ENCODE measurements at regions not wholly inside any gene's neighbourhood (a gene's known extent, or its start where the extent isn't known, plus 50 kb on each side); places are given as distances from the start of the nearest gene placed in this dataset.
"Not testable (repeated sequence)": the region's sequence is repeated elsewhere in the genome, so short reads cannot be mapped to it uniquely, and the experiment has no call there.

DNA sequence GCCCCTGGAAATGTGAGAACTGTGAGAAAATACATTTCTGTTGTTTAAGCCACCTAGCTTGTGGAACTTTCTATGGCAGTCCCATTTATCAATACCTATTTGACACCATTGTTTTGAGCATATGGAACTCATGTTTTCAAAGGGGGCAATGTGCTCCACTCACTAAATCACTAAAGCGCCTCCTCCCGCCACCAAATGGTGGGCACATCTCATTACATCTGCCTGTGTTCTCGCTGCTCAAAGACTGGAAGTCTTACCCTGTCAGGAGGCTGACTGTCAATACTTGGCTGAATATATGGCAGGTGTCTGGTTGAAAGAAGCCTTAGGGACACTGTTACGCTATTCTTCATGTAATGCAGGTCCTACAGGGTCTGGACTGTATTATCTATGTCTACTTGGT is 767.7 kb downstream of the TSN start:
- DNase-seq, result no peak

DNA sequence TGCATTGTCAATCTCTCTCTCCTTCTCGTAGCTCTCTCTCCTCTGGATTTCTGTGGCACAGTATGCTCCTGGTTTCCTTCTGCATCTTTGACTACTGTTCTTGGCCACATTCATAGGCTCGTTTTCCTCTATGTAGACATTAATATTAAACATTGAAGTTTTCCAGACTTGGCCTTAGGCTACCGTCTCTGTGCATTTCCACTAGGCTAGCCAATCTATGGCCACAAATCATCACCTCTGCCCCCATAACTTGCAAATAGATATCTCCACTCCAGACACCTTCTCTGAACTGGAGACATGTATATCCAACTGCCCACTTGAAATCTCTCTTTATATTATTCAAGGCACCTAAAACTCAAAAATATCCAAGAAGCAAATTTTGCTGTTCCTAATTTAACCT is 768.5 kb downstream of the TSN start:
- no peak for DNase-seq

DNA sequence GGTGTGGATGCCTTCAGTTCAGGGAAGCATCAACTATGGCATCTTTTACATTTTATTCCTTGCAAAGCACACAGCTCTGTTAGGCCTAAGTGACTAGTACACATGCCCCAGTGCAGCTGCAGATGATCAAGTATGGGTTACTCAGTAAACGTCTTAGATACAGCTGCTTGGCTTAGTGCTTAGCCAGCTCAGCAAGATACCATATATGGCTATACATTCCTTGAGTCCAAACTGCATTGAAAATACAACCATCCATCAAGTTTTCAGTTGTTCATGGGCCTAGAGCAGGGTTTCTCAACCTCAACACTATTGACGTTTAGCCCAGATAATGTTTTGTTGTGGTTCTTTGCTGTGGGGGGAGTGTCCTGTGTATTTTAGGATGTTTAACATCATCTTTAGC is 769.9 kb downstream of the TSN start:
- no peak for DNase-seq

DNA sequence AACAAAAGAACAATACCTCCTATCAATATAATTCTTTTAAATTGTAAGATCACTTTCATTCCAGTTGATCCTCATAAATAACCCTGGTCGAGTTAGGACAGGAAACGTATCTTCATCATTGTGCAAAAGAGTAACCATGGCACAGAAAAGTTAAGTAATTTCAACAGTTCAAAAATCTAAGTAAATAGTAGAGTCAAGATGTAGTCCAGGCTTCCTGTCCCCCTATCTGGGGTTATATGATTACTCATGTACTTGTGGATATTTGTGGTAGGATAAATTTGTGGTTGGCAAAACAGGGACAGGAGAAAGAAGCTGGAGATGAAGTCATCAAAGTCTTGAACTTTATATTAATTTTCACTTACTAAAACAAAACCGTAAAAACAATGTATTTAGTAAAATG is 772.6 kb downstream of the TSN start:
- no peak for DNase-seq

DNA sequence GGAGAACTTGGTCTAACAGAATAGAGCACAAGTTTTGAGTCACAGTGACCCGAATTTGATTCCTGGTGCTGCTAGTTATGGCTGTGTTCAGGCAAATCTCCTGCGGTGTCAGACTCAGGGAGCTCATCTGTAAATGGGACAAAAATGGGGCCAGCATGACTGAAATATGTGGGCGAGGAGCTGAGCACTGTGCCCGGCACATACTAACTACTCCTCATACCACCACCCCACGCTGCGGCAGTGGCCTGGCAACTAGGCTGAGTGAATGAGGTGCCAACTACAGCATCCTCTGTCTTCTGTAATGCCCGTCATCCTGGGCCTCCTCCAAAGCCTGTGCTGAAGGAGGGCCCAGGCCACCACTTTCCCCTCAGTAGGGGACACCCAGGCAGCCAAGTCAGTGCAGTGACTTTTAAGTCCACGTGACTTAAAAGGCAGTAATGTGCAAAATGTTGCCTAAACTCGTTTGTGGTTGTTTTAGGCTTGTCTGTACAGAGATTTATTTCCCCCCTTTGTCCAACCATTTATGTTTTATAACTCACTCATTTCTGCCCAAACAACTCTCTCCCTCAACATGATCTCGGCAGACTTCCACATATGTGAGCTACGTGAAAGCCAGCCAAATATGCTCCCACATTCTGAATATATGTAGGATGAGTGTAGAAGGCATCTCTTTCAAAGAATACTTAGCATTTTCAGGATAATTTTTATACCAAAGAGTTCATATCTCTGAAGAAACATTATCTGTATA is 773.7 kb downstream of the TSN start:
- DNase-seq, result no peak

DNA sequence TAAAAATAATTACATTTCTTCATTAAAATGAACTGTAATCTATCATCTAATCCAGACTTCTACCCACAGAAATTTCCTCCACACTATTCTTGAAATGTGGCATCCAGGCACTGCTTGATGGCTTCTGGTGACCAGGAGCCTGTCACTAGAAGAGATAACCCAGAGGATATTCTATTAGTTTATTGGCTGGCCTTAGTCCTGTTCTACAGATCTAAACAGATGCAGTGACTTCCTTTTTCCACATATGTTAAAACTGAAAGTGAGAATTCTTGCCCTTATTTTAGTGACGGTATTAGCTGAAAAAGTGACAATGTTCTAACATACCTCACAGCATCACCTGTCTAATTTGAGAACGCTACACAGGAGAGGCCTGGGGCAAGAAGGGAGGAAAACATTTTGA is 775.4 kb downstream of the TSN start:
- no peak for DNase-seq

DNA sequence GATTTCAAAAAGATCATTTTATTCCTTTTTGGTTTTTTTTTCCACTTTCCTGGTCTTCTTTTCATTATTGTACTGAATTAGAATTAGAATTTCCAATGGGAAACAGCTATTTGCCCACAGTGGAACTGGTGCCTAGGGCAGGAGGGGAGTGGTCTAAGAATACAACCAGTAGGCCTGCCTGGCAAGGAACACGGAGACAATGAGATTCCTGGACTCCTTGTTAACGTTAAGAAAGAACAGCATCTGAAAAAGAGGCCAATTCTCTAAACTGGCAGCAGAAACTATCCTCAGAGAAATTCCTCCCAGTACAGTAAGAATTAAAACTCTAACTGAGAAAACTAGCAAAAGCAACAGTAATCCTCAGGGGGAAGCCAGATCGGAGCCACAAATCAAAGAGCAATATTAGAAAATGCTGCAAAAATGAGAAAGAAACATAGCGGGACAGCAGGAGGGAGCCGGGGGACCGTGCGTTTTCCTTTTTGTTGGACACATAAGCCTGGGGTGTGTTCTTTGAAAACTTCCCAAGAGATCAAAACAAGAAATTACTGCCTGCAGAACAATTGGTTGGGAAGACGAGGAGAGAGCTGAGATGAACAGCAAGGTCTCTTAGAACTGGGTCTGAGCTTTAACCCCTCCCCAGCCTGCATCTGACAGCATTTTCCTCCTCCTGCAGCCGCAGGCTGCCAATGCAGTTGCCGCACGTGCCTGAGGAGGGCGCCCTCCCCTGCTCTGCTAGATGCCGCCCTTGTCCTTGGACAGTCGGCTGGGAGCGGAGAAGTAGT is 776.0 kb downstream of the TSN start:
- peak; percentile 31 for DNase-seq

DNA sequence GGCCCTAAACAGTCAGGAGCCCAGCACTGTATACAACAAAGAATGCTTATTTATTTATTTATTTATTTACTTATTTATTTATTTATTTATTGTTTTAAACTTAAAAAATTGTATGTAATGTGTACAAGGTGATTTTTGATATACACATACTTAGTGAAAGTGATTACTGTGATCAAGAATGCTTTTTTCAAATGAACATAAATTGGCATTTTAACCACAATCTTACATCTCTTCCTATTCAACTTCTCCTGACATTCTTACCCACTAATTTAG is 776.6 kb downstream of the TSN start:
- DNase-seq, result no peak

DNA sequence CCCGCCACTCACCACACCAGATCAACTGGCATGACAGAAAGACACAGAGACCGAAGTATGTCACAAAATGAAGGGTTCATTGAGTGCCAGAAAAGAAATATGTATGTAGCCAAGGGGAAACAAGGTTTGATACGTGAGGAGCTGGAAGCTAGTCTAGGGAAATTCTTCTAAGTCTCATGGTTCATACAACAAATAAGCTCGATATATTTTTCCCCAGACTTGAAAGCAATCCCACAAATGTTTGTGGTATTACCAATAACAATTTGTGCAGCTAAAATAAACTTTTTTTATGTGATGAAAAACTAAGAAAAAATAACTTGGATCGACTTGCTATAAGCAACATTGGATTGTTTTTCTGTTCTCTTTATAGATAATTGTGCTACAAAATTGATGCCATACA is 777.0 kb downstream of the TSN start:
- no peak for DNase-seq

DNA sequence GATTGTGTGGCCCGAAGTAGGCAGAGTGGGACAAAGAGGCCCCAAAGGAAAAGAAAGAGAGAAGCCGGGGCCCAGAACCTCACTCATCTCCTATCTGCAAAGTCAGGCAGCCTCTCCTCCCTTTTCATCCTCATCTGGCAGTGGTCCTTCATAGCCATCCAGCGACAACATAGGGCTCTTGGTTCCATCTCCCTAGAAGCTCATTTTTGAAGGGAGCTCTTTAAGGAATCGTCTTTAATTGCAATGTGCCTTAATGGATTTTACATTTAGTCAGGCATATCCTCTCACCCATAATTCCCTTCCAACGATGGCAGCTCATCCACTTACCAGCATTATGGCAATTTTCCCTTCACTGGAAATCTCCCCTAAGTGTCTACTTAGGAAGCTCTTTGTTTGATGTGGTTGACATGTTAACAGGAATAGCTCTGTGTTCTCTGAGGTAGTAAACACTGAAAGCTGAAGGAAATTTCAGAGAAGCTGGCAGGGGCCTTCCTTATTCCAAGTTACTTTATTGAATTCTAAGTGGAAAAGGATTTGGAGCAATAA is 780.6 kb downstream of the TSN start:
- DNase-seq, result peak; percentile 15

DNA sequence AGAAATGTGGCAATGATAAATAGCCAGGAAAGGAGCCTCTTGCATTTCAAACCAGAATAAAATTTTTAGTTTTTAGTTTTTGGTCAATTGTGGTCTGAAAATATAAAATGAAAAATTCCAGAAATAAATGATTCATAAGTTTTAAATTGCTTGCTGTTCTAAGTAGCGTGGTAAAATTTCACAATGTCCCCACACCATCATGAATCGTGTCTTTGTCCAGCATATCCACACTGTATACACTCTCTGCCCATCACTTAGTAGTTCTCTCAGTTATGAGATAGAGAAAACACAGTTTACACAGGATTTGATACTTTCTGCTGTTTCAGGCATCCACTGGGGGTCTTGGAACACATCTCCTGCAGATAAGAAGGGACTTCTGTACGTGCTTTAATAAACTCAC is 783.9 kb downstream of the TSN start:
- no peak for DNase-seq

DNA sequence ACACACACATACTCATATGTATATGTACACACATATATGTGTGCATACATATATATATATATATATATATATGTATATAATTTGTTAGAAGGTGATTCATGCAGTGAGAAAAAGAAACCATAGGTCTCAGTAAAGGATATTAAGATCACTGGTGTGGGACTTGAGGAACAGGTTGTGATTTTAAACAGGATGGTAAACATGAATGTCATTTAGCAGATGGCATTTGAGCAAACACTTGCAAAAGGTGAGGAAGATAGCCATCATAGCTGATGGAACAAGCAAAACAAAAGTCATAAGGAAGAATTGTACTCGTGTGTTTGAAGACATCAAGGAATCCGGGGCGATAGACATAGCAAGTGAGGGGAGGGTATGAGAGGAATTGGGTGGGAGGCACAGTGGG is 784.5 kb downstream of the TSN start:
- peak; percentile 64 for DNase-seq

DNA sequence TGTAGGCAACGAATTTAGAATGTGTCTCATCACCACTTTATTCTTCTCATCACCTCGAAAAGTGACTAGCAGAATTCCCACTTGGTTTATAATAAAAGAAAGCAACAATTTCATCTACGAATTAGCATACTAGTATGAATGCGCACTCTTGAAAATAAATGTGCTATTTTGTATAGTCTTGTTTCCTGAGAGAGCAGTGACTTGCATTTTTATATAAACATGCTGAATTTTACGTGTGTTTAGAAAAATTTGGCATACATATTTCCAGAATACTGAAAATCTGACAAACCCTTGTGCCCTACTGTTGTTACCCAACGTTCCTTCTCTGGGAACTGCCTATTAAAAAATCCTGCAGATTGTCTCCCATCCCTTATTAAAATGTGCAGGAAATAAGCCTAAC is 786.8 kb downstream of the TSN start:
- no peak for DNase-seq

DNA sequence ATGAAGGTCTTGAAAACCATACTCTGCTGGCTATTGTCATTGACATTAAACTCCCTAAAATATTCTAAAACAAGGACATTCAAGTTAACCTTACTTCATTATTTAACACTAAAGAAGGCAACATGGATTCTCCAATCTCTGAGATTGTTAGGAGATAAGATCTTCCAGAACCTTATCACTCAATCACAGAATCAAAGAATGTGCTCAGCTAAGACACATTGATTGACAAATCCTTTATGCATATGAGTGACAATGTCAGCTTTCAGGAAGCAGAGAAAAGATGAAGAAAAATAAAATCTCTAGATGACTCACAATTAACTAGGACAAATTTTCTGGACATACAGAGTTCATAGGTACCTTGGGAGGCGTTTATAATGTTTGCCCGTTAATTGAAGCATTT is 787.2 kb downstream of the TSN start:
- no peak for DNase-seq

DNA sequence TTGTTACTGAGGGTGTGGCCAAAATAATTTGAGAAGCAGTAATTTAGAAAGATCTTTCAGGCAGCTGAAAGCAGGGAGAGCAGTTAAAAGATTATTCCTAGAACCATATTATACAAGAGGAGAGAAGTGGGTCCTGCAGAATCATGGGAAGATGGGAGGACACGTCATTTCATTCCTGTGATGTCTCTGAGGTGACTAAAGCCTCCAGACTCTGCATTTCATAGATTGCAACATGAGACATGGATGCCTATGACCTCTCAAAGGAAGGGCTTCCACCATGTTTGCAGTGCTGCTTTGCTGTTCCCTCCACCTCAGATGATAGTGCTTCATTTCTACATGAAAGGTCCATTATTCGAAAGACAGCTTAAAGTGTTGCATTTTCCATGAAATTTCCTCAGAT is 788.4 kb downstream of the TSN start:
- DNase-seq, result no peak

DNA sequence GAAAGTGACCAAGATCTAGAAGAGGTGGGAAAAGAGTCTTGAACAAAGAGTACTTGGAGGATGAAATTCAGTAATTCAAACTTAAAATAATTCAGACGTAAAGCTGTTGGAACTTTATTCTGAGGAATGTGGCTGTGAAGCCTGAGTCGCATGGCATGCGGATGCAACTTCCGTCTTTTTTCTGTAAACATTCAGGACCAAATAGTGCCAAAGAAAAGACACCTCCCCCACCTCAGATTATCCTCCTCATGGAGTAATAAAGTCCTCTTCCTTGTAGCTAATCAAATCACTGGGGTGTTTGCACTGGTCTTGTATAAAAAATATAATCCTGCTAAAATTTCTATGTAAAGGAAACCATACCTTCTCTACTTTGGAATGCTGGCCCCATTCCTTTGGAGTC is 790.4 kb downstream of the TSN start:
- no peak for DNase-seq

DNA sequence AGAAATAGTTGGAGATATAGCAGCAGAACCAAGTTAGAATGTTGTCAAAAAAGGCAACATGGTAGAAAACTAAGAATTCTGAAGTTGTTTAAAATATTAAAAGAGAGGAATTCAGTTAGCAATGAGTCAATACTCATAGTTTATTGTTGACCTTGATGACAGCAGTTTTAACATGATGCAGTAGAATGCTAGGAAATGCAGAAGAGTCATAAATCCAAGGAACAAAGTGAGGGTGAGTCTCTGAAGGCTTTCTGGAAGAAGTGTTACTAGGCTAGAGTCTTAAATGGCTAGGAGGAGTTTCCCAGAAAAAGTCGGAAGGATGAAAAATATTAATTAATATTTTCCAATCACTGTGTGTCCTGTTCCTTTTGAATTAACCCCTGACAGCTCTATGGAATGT is 807.3 kb downstream of the TSN start:
- no peak for DNase-seq

DNA sequence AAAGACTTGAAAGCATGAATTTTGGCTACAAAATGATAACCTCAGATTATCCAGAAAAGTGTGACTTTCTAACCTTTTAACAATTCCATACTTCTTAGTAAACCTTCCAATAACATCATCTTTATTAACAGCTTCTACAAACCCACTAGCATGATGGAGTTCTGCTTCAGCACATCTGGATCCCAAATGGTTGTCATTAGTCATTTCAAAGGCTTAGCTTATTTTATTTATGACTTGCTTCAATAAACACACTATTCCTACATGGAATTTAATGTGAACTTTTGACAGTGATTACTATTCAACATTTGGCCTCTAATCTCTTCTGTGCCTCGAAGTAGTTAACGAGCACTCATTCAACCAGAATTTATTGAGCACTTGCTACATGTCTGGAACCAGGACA is 808.3 kb downstream of the TSN start:
- no peak for DNase-seq

DNA sequence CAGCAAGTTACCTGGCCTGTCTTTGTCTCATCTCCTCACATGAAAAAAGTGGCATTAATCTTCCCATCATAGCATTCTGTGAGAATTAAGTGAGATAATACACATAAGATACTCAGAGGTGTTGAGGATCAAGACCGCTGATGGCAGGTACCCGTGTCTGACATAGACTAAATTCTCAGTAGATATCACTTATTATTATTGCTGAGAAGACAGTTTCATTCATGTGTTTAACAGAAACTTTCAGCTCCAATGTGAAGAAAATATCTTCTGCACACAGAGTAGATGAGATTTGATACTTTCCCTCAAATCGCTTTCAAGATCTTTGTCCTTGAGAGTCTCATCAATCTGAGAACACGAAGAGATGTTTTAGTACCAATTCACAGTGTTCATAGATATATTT is 809.4 kb downstream of the TSN start:
- no peak for DNase-seq

DNA sequence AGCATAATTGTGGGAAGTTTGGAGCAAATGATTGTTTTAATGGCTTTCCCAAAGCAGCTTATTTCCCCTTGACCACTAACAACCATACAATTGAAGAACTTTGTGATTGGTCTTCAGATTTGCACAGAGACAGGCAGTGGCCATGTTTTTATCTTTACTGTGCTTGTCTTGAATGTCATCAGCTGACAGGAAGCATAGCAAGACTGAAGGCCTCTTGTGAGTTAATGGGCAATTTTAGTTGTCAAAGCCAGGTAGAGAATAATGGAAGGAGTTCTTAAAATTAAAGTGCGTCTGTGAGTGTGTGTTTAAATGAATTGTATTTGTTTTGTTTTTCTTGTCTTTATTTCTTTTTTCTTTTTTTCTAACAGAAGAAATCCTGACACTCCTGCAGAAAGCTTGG is 809.9 kb downstream of the TSN start:
- DNase-seq, result no peak

DNA sequence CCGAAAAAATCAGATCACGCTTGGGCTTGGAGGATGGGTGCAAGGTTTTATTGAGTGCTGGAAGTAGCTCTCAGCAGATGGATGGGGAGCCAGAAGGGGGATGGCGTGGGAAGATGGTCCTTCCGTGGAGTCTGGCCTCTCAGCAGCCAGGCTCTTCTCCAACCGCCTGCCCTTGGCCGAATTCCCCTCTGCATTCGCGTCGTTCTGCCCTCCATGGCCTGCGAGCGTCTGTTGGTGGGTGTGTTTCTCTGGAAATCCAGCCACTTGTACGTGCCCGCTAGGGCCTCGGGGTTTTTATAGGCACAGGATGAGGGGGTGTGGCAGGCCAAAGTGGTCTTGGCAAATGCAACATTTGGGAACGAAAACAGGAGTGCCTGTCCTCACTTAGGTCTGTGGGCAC is 815.2 kb downstream of the TSN start:
- DNase-seq, result no peak

DNA sequence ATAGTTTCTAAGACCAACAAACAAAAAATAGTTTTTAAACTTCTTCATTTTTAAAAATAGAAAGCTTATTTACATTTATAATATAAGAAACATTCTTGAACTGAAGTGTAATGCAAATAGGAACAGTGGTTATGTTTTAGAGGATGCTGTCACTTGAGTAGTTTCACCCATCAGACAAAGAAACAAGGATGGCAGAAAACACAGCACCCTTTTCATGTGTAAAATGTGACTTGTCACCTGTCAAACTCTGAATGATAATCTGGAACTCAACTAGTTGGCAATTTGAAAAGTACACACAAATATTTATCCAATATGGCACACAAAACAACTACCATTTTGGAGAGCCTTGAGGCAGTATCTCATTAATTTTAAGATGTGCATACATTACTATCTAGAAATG is 816.0 kb downstream of the TSN start:
- not testable (repeated sequence) for DNase-seq

DNA sequence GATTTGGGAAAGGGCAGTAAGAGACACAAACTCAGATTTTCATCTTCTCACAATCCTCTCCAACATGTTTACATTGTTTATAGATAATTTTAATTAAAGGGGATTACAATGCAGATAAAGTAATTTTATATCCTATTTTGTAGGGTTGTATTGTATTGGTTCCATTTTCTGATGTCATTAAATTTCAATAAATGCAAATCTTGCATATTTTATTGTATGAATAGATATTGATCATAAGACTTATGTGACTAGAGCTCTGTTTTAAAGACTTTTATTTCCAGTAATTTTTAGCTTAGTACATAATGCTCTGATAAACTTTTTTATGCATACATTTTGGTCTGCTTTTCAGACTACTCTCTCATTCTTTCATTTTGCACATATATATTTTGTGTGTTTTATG is 819.6 kb downstream of the TSN start:
- no peak for DNase-seq

DNA sequence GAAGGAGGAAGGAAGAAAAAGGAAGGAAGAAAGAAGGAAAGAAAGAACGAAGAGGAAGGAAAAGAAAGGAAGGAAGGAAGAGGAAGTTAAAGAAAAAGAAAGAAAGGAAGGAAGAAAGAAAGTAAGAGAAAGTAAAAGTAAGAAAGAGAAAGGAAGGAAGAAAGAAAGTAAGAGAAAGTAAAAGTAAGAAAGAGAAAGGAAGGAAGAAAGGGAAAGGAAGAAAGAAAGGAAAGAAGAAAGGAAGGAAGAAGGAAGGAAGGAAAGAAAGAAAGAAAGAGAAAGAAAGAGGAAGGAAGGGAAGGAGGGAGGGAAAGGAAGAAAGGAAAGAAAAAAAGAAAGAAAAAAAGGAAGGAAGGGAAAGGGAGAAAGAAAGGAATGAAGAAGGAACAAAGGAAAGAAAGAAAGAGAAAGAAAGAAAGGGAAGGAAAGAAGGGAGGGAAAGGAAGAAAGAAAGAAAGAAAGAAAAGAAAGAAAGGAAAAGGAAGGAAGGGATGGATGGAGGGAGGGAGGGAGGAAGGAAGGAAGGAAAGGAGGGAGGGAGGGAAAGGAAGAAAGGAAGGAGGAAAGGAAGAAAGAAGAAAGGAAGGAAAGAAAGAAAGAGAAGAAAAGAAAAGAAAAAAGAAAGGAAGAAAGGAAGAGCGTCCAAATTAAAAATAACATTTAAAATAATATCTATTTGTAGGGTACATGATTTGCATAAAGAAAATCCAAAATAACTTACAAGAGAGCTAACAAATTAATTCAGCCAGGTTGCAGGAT is 827.9 kb downstream of the TSN start:
- DNase-seq, result no peak

Measured in DMS53 (cell line).